PFSK-1 (cell line): ENCODE measurements at regions not wholly inside any gene's neighbourhood (a gene's known extent, or its start where the extent isn't known, plus 50 kb on each side); places are given as distances from the start of the nearest gene placed in this dataset.

Experiments
- POLR2AphosphoS5 ChIP-seq: IDR thresholded peaks from 2 replicates; pipeline ENCODE4 v1.6.1; 2012; ENCODE audit warnings: low read depth, mild to moderate bottlenecking, control low read depth, low read length, moderate library complexity
- SIN3A ChIP-seq: IDR thresholded peaks from 2 replicates; pipeline ENCODE4 v1.6.1; 2012; ENCODE audit warnings: mild to moderate bottlenecking, low read length, moderate library complexity, borderline replicate concordance; ENCODE audit not compliant: insufficient read depth
- TAF1 ChIP-seq: IDR thresholded peaks from 2 replicates; pipeline ENCODE4 v1.6.1; 2012; ENCODE audit warnings: low read length, control low read depth, borderline replicate concordance; ENCODE audit not compliant: insufficient read depth

- TF ChIP-seq TAF1 (no peak), SIN3A (no peak), POLR2AphosphoS5 (no peak)
Measured at GRCh38 chr2:193480187-193480586, 1285.5 kb upstream of the TMEFF2 start.
